PC-3 (cell line): ENCODE measurements at regions not wholly inside any gene's neighbourhood (a gene's known extent, or its start where the extent isn't known, plus 50 kb on each side); places are given as distances from the start of the nearest gene placed in this dataset.

Experiments used
- CTCF ChIP-seq: fragments of 300-600 bp; sonication (generic); conservative IDR thresholded peaks from 2 replicates; pipeline ENCODE4 v1.5.1; 2017; ENCODE audit warnings: antibody characterized with exemption, low read depth, mild to moderate bottlenecking, low read length
- EZH2 ChIP-seq: fragments of 300-600 bp; sonication (generic); IDR thresholded peaks from one replicate; pipeline ENCODE4 v1.6.1; 2017; ENCODE audit warnings: antibody characterized with exemption, mild to moderate bottlenecking, low read length; ENCODE audit not compliant: unreplicated experiment

- TF ChIP-seq CTCF (no peak), EZH2 (no peak)
Measured at GRCh38 chr14:85380881-85381280, 149.1 kb upstream of the FLRT2 start.
